ENCODE measurements at regions not wholly inside any gene's neighbourhood (a gene's known extent, or its start where the extent isn't known, plus 50 kb on each side); places are given as distances from the start of the nearest gene placed in this dataset.
"Not testable (repeated sequence)": the region's sequence is repeated elsewhere in the genome, so short reads cannot be mapped to it uniquely, and the experiment has no call there.

DNA sequence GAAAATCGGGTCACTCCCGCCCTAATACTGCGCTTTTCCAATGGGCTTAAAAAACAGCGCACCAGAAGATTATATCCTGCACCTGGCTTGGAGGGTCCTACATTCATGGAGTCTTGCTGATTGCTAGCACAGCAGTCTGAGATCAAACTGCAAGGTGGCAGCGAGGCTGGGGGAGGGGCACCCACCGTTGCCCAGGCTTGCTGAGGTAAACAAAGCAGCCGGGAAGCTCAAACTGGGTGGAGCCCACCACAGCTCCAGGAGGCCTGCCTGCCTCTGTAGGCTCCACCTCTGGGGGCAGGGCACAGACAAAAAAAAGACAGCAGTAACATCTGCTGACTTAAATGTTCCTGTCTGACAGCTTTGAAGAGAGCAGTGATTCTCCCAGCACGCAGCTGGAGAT lies 150.6 kb upstream of the ANKFN1 start:
- TF ChIP-seq POLR2AphosphoS5 (IDR thresholded peaks at IDR 0.05; ENCODE audit: borderline replicate concordance, low read depth, low read length); EZH2 (IDR thresholded peaks at IDR 0.05); FOXP2 (optimal IDR thresholded peaks at IDR 0.05; ENCODE audit: control extremely low read depth, extremely low read length, insufficient read depth): not testable (repeated sequence)
